Mesenchymal stem cell (in vitro differentiated cells and primary cell): ENCODE measurements at regions not wholly inside any gene's neighbourhood (a gene's known extent, or its start where the extent isn't known, plus 50 kb on each side); places are given as distances from the start of the nearest gene placed in this dataset.

Source experiments
- DNase-seq: peaks from one replicate; pipeline ENCODE4 v3.0.0-alpha.2; 2013
- H2AFZ ChIP-seq: one replicate; pipeline ENCODE4 v1.6.1; 2013; ENCODE audit warnings: low read depth, mild to moderate bottlenecking, control low read depth, inconsistent platforms, low read length, moderate library complexity
- H2AK5ac ChIP-seq: 2 replicates; pipeline ENCODE4 v1.6.1; 2013; ENCODE audit warnings: low read length, moderate library complexity, mild to moderate bottlenecking, inconsistent platforms; ENCODE audit not compliant: severe bottlenecking
- H2BK120ac ChIP-seq: one replicate; pipeline ENCODE4 v1.6.1; 2013; ENCODE audit warnings: low read depth, mild to moderate bottlenecking, inconsistent platforms, low read length, moderate library complexity
- H2BK12ac ChIP-seq, 2 experiments: one replicate each; pipeline ENCODE4 v1.6.1; 2013; ENCODE audit warnings: inconsistent platforms in 2 of 2, low read length in 2 of 2, mild to moderate bottlenecking in 2 of 2, moderate library complexity in 2 of 2, control low read depth in 1 of 2
- H2BK15ac ChIP-seq: one replicate; pipeline ENCODE4 v1.6.1; 2013; ENCODE audit warnings: mild to moderate bottlenecking, low read depth, inconsistent platforms; ENCODE audit not compliant: poor library complexity, severe bottlenecking
- H2BK5ac ChIP-seq: 2 replicates; pipeline ENCODE4 v1.6.1; 2013; ENCODE audit warnings: low read depth, mild to moderate bottlenecking, low read length, control low read depth, inconsistent platforms; ENCODE audit not compliant: poor library complexity, severe bottlenecking
- H3K14ac ChIP-seq, 2 experiments: one replicate each; pipeline ENCODE4 v1.6.1; 2013; ENCODE audit warnings: inconsistent platforms in 2 of 2, low read length in 2 of 2, control low read depth in 1 of 2, mild to moderate bottlenecking in 1 of 2, moderate library complexity in 1 of 2
- H3K18ac ChIP-seq, 2 experiments: one replicate each; pipeline ENCODE4 v1.6.1; 2013; ENCODE audit warnings: inconsistent platforms in 2 of 2, low read length in 2 of 2, control low read depth in 1 of 2, low read depth in 1 of 2, mild to moderate bottlenecking in 1 of 2
- H3K23ac ChIP-seq, 2 experiments: one replicate each; pipeline ENCODE4 v1.6.1; 2013; ENCODE audit warnings: inconsistent platforms in 2 of 2, low read length in 2 of 2, mild to moderate bottlenecking in 2 of 2, moderate library complexity in 2 of 2, control low read depth in 1 of 2
- H3K27ac ChIP-seq: 2 replicates; pipeline ENCODE4 v1.5.1; 2013; ENCODE audit warnings: mild to moderate bottlenecking, moderate library complexity, low read length, control low read depth, inconsistent platforms; ENCODE audit not compliant: poor library complexity, severe bottlenecking
- H3K27me3 ChIP-seq, 2 experiments: 2 replicates each; pipeline versions ENCODE4 v1.6.1 to v1.7.0; 2013; ENCODE audit warnings: low read length in 2 of 2, mild to moderate bottlenecking in 2 of 2, moderate library complexity in 2 of 2, control low read depth in 1 of 2, inconsistent platforms in 1 of 2; ENCODE audit not compliant: control insufficient read depth in 1 of 2, insufficient read depth in 1 of 2
- H3K36me3 ChIP-seq, 2 experiments: 2 replicates each; pipeline versions ENCODE4 v1.6.1 to v1.7.0; 2013; ENCODE audit warnings: low read length in 2 of 2, control low read depth in 1 of 2, inconsistent platforms in 1 of 2, low read depth in 1 of 2, mild to moderate bottlenecking in 1 of 2; ENCODE audit not compliant: insufficient read depth in 2 of 2, control insufficient read depth in 1 of 2
- H3K4ac ChIP-seq, 2 experiments: one replicate each; pipeline ENCODE4 v1.6.1; 2013; ENCODE audit warnings: inconsistent platforms in 2 of 2, low read length in 2 of 2, mild to moderate bottlenecking in 2 of 2, moderate library complexity in 2 of 2, control low read depth in 1 of 2, low read depth in 1 of 2
- H3K4me1 ChIP-seq: 2 replicates; pipeline ENCODE4 v1.6.1; 2013; ENCODE audit warnings: low read depth, low read length, control low read depth; ENCODE audit not compliant: control insufficient read depth, insufficient read depth
- H3K4me2 ChIP-seq: 2 replicates; pipeline ENCODE4 v1.6.1; 2013; ENCODE audit warnings: low read length, mild to moderate bottlenecking, inconsistent platforms; ENCODE audit not compliant: poor library complexity, severe bottlenecking
- H3K4me3 ChIP-seq, 2 experiments: 2 replicates each; pipeline versions ENCODE4 v1.5.1 to v1.7.0; 2013; ENCODE audit warnings: low read length in 2 of 2, mild to moderate bottlenecking in 2 of 2, control low read depth in 1 of 2, low read depth in 1 of 2; ENCODE audit not compliant: insufficient read depth in 1 of 2
- H3K79me1 ChIP-seq: replicated peaks from 2 replicates; pipeline ENCODE4 v1.6.1; 2013; ENCODE audit warnings: mild to moderate bottlenecking, control low read depth, low read length, inconsistent platforms; ENCODE audit not compliant: poor library complexity, severe bottlenecking
- H3K9ac ChIP-seq: 2 replicates; pipeline ENCODE4 v1.7.0; 2013; ENCODE audit warnings: mild to moderate bottlenecking, low read length, moderate library complexity
- H3K9me3 ChIP-seq: 2 replicates; pipeline ENCODE4 v1.7.0; 2013; ENCODE audit warnings: mild to moderate bottlenecking, low read length; ENCODE audit not compliant: control insufficient read depth
- H4K8ac ChIP-seq: one replicate; pipeline ENCODE4 v1.6.1; 2013; ENCODE audit warnings: inconsistent platforms, mild to moderate bottlenecking, low read length, moderate library complexity
- H4K91ac ChIP-seq: one replicate; pipeline ENCODE4 v1.6.1; 2013; ENCODE audit warnings: mild to moderate bottlenecking, low read length, inconsistent platforms
- WGBS: methylation state at CpG from one replicate; pipeline ENCODE4 v1.1.7; 2013; ENCODE audit warnings: mixed read lengths; 5-methylcytosine and 5-hydroxymethylcytosine counted together

DNA sequence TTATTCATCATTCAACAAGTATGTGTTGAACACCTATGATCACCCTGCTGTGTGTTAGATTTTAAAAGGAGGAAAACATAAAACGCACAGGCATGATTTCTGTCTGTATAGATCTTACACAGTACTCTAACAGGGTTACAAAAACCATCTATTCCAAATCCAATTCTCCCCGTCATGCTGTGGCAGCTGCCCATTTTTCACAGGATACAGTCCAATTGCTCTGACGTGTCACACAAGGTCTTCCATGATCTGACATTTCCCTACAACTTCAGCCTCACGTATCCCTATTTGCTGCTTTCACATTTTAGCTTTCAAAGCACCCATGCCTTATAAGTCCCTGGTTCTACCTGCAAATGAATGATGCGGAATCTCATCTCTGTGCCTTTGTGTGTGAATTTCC, 67.0 kb upstream of the CNTNAP4 start:
- 90% methylated on average over 5 of the region's 5 CpGs for WGBS

DNA sequence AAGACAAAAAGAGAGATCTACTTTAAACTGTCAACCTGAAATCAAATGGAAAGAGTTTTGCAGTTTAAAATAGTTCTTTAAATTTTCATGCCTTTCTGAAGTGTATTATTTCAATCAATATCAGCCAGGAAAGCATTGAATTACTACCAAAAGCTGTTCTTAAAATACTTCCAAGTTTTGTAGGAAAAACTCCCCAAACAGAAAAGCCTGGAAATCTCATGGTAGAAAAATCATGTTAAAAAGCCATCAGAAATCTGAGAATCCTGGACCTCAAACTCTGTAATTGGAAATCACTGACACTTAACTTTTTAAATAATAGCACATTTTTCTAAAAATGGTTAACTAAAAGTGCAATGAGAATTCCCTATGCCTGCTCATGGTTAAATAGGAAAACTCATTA, 63.3 kb upstream of the CNTNAP4 start:
- H3K27ac ChIP-seq: no peak overlapping the region
- H3K9me3 ChIP-seq: peaks cover 12% of the 10 kb centered on the region
- H2AK5ac ChIP-seq: no peak overlapping the region
- no peak overlapping the region for H3K4me3 ChIP-seq
- H3K27me3 ChIP-seq: no peaks in the 10 kb centered on the region
- H2BK15ac ChIP-seq: no peak overlapping the region
- H2BK12ac ChIP-seq: no peak overlapping the region
- no peak overlapping the region for H4K8ac ChIP-seq
- no peak overlapping the region for H4K91ac ChIP-seq
- no peak for DNase-seq
- H3K79me1 ChIP-seq: no peaks in the 10 kb centered on the region
- H2BK120ac ChIP-seq: no peak overlapping the region
- H2AFZ ChIP-seq: no peak overlapping the region
- H3K9ac ChIP-seq: no peak overlapping the region
- no peaks in the 10 kb centered on the region for H3K4me1 ChIP-seq
- no peak overlapping the region for H3K4me2 ChIP-seq
- no peaks in the 10 kb centered on the region for H3K36me3 ChIP-seq
- H3K4ac ChIP-seq: no peak overlapping the region
- no peak overlapping the region for H3K23ac ChIP-seq
- no peak overlapping the region for H2BK5ac ChIP-seq
- no peak overlapping the region for H3K14ac ChIP-seq
- H3K18ac ChIP-seq: no peak overlapping the region

More for the DNA sequence above, 67.0 kb upstream of the CNTNAP4 start:
- Histone ChIP-seq H3K4me2 (no peak overlapping the region), H2BK5ac (no peak overlapping the region), H2BK12ac (no peak overlapping the region), H3K4ac (no peak overlapping the region), H2AFZ (no peak overlapping the region), H3K23ac (no peak overlapping the region), H3K27ac (no peak overlapping the region), H3K27me3 (no peaks in the 10 kb centered on the region), H3K36me3 (no peaks in the 10 kb centered on the region), H3K18ac (no peak overlapping the region), H2AK5ac (no peak overlapping the region), H4K8ac (no peak overlapping the region), H3K9me3 (peaks cover 12% of the 10 kb centered on the region), H3K14ac (no peak overlapping the region), H3K4me1 (no peaks in the 10 kb centered on the region), H4K91ac (no peak overlapping the region), H2BK15ac (no peak overlapping the region), H3K9ac (no peak overlapping the region), H2BK120ac (no peak overlapping the region), H3K79me1 (no peaks in the 10 kb centered on the region), H3K4me3 (no peak overlapping the region)
- no peak for DNase-seq

DNA sequence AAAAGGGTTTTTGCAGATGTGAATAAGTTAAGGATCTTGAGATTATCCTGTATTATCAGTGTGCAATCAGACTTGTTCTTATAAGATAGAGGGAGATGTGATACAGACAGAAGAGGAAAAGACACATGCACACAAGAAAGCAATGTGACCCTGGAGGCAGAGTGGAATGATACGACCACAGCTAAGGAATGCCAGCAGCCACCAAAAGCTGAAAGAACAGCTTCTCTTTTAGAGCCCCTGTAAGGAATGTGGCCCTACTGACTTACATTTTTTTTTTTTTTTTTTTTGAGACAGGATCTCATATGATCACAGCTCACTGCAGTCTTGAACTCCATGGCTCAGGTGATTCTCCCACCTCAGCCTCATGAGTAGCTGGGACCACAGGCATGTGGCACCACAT, 62.3 kb upstream of the CNTNAP4 start:
- Histone ChIP-seq H3K14ac (no peak overlapping the region), H2AFZ (no peak overlapping the region), H3K18ac (no peak overlapping the region), H3K27ac (no peak overlapping the region), H3K36me3 (no peaks in the 10 kb centered on the region), H4K8ac (no peak overlapping the region), H2AK5ac (no peak overlapping the region), H3K4ac (no peak overlapping the region), H3K4me3 (no peak overlapping the region), H3K4me2 (no peak overlapping the region), H3K23ac (no peak overlapping the region), H2BK120ac (no peak overlapping the region), H3K9me3 (peaks cover 12% of the 10 kb centered on the region), H4K91ac (no peak overlapping the region), H2BK15ac (no peak overlapping the region), H3K79me1 (no peaks in the 10 kb centered on the region), H2BK5ac (no peak overlapping the region), H3K27me3 (no peaks in the 10 kb centered on the region), H3K4me1 (no peaks in the 10 kb centered on the region), H3K9ac (no peak overlapping the region), H2BK12ac (no peak overlapping the region)
- no peak for DNase-seq
- WGBS: 52% methylated on average over 1 of the region's 1 CpG

DNA sequence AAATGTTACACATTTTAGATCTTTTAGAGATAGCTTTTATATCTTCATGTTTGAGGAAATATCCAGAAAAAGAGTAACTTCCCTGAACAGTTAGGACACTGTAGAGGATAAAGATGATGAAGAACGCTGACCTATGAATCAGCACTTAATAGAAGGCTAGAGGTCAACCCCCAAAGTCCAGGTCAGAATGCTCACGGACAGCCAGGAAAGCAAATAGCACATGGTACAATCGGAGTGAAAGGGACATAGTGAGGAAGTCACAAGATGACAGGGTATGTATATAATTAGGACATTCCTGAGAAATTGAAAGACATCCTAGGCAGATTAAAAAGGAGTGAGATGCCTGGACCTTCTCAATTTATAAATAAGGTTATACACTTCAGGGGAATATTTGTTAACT, 55.1 kb upstream of the CNTNAP4 start:
- Histone ChIP-seq H3K14ac (no peak overlapping the region), H3K4me2 (no peak overlapping the region), H2BK12ac (no peak overlapping the region), H3K27ac (no peak overlapping the region), H2BK120ac (no peak overlapping the region), H4K8ac (no peak overlapping the region), H3K9ac (peak overlapping the region; percentile 57), H3K36me3 (no peaks in the 10 kb centered on the region), H3K4me3 (no peak overlapping the region), H3K4me1 (no peaks in the 10 kb centered on the region), H2AFZ (no peak overlapping the region), H4K91ac (no peak overlapping the region), H3K23ac (no peak overlapping the region), H3K9me3 (no peaks in the 10 kb centered on the region), H3K27me3 (no peaks in the 10 kb centered on the region), H3K4ac (no peak overlapping the region), H2BK5ac (no peak overlapping the region), H3K18ac (no peak overlapping the region), H2AK5ac (no peak overlapping the region), H2BK15ac (no peak overlapping the region), H3K79me1 (no peaks in the 10 kb centered on the region)
- peak; percentile 61 for DNase-seq
- WGBS: 3% methylated on average over 3 of the region's 3 CpGs
